A673 (cell line): ENCODE measurements at regions not wholly inside any gene's neighbourhood (a gene's known extent, or its start where the extent isn't known, plus 50 kb on each side); places are given as distances from the start of the nearest gene placed in this dataset.

ENCODE experiments used
- BruUV-seq: library from RNA; stranded (reverse); fragments of 400-500 nt; replicated peaks from 2 replicates; lab custom pipeline; 2021; lab: Mats Ljungman, UMichigan
- CTCF ChIA-PET: fragments of 300-600 bp; sonication (Branson Sonifier 250); formaldehyde crosslinking; loops from one replicate; lab custom pipeline; 2022; ENCODE audit warnings: antibody characterized with exemption; lab: Charles Lee
- POLR2A ChIA-PET: fragments of 300-600 bp; sonication (Branson Sonifier 250); formaldehyde crosslinking; loops from one replicate; lab custom pipeline; 2022; ENCODE audit warnings: antibody characterized with exemption; ENCODE audit not compliant: low non-redundant PET; lab: Charles Lee
- DNase-seq: peaks from one replicate; pipeline ENCODE4 v3.0.0-alpha.2; 2015; ENCODE audit warnings: low spot score
- H3K27ac ChIP-seq: fragments of 200-600 bp; sonication (generic); 2 replicates; pipeline ENCODE4 v1.5.1; 2016; ENCODE audit warnings: mixed run types, low read depth, mild to moderate bottlenecking, mixed read lengths, antibody characterized with exemption, low read length; ENCODE audit not compliant: poor library complexity, severe bottlenecking
- H3K27me3 ChIP-seq: fragments of 200-600 bp; sonication (generic); replicated peaks from 2 replicates; pipeline ENCODE4 v1.6.1; 2017; ENCODE audit warnings: mixed run types, low read depth, mild to moderate bottlenecking, mixed read lengths, antibody characterized with exemption, low read length; ENCODE audit not compliant: insufficient read depth, poor library complexity
- H3K36me3 ChIP-seq: fragments of 200-600 bp; sonication (generic); 2 replicates; pipeline ENCODE4 v1.6.1; 2016; ENCODE audit warnings: mixed run types, mild to moderate bottlenecking, mixed read lengths, antibody characterized with exemption, low read length; ENCODE audit not compliant: insufficient read depth, poor library complexity, severe bottlenecking
- H3K4me1 ChIP-seq: fragments of 200-600 bp; sonication (generic); 2 replicates; pipeline ENCODE4 v1.6.1; 2017; ENCODE audit warnings: mixed run types, mild to moderate bottlenecking, mixed read lengths, antibody characterized with exemption, low read length; ENCODE audit not compliant: insufficient read depth, poor library complexity, severe bottlenecking
- H3K4me3 ChIP-seq: fragments of 200-600 bp; sonication (generic); 2 replicates; pipeline ENCODE4 v1.5.1; 2016; ENCODE audit warnings: low read depth, mixed run types, mild to moderate bottlenecking, mixed read lengths, low read length; ENCODE audit not compliant: poor library complexity, severe bottlenecking
- H3K9me3 ChIP-seq: fragments of 200-600 bp; sonication (generic); 2 replicates; pipeline ENCODE4 v1.6.1; 2016; ENCODE audit warnings: mixed run types, low read depth, mild to moderate bottlenecking, mixed read lengths, antibody characterized with exemption, low read length; ENCODE audit not compliant: poor library complexity, severe bottlenecking
- CTCF ChIP-seq: fragments of 300-800, 200-600 bp; sonication (generic); conservative IDR thresholded peaks from 2 replicates; pipeline ENCODE4 v1.5.1; 2017; ENCODE audit warnings: low read depth, mild to moderate bottlenecking, antibody characterized with exemption, low read length, moderate library complexity, mixed read lengths
- EZH2 ChIP-seq: fragments of 200-600 bp; sonication (generic); IDR thresholded peaks from 2 replicates; pipeline ENCODE4 v1.6.1; 2017; ENCODE audit warnings: borderline replicate concordance, low read depth, mild to moderate bottlenecking, mixed read lengths, antibody characterized with exemption, low read length; ENCODE audit not compliant: poor library complexity, severe bottlenecking
- intact Hi-C: fragments of 100-400 bp; cut with micrococcal nuclease; formaldehyde crosslinking; loops from one replicate; pipeline ENCODE4 v1.10.0; 2022; ENCODE audit not compliant: unreplicated experiment

- Histone ChIP-seq H3K27ac (no peak overlapping the region), H3K27me3 (no peaks in the 10 kb centered on the region), H3K36me3 (no peaks in the 10 kb centered on the region), H3K9me3 (peaks cover 5% of the 10 kb centered on the region), H3K4me1 (no peaks in the 10 kb centered on the region), H3K4me3 (no peak overlapping the region)
- TF ChIP-seq CTCF = no peak
- TF ChIP-seq EZH2 = no peak
- CTCF ChIA-PET = no interaction called here
- POLR2A ChIA-PET = no interaction called here
- no TSS peak for BruUV-seq
- intact Hi-C loops = no loop called here
- DNase-seq = no peak
Observed at GRCh38 chr18:42446195-42446594, 491.2 kb downstream of the PIK3C3 start.

- H3K36me3 ChIP-seq = no peaks in the 10 kb centered on the region
- H3K27ac ChIP-seq = no peak overlapping the region
- H3K9me3 ChIP-seq = peaks cover 5% of the 10 kb centered on the region
- no peaks in the 10 kb centered on the region for H3K4me1 ChIP-seq
- intact Hi-C loops = no loop called here
- ChIA-PET POLR2A (no interaction called here), CTCF (no interaction called here)
- no peak overlapping the region for H3K4me3 ChIP-seq
- DNase-seq = no peak
- BruUV-seq = no TSS peak
- H3K27me3 ChIP-seq = no peaks in the 10 kb centered on the region
- TF ChIP-seq CTCF = no peak
Observed at GRCh38 chr18:42447688-42448087, 492.7 kb downstream of the PIK3C3 start.

GRCh38 chr18:42458226-42458625, 503.2 kb downstream of the PIK3C3 start:
- Histone ChIP-seq H3K9me3 (no peaks in the 10 kb centered on the region), H3K27me3 (no peaks in the 10 kb centered on the region), H3K27ac (no peak overlapping the region), H3K36me3 (no peaks in the 10 kb centered on the region), H3K4me1 (no peaks in the 10 kb centered on the region), H3K4me3 (no peak overlapping the region)
- intact Hi-C loops = no loop called here
- ChIA-PET CTCF (no interaction called here), POLR2A (no interaction called here)
- BruUV-seq = no TSS peak
- no peak for TF ChIP-seq EZH2
- TF ChIP-seq CTCF = no peak
- peak; percentile 51 for DNase-seq
